K562 (cell line): ENCODE measurements at regions not wholly inside any gene's neighbourhood (a gene's known extent, or its start where the extent isn't known, plus 50 kb on each side); places are given as distances from the start of the nearest gene placed in this dataset.

Source experiments
- JUND ChIP-seq, 2 experiments: IDR thresholded peaks; 2 replicates in 1 of 2; 3 replicates in 1 of 2; pipeline ENCODE4 v1.6.1; 2011; ENCODE audit warnings: borderline replicate concordance in 2 of 2, low read depth in 2 of 2, low read length in 2 of 2, improper control_type of control experiment in 1 of 2, missing biosample characterization in 1 of 2, missing genetic modification characterization in 1 of 2, missing genetic modification reagents in 1 of 2
- LEF1 ChIP-seq: fragments of 450-650 bp; IDR thresholded peaks from 2 replicates; pipeline ENCODE4 v1.6.1; 2016; ENCODE audit warnings: mild to moderate bottlenecking
- POLR2AphosphoS5 ChIP-seq: IDR thresholded peaks from 2 replicates; pipeline ENCODE4 v1.6.1; 2011; ENCODE audit warnings: mild to moderate bottlenecking, low read depth, low read length, moderate library complexity; ENCODE audit not compliant: control insufficient read depth, insufficient read depth
- TRIM25 ChIP-seq: fragments of 450-650 bp; IDR thresholded peaks from 2 replicates; pipeline ENCODE4 v1.7.0; 2016; ENCODE audit warnings: borderline replicate concordance
- TSHZ1 ChIP-seq: fragments of 250-450 bp; sonication (Bioruptor Pico); IDR thresholded peaks from 2 replicates; pipeline ENCODE4 v1.4.0; 2020; ENCODE audit warnings: mild to moderate bottlenecking, moderate library complexity
- UBTF ChIP-seq, 2 experiments: IDR thresholded peaks; 2 replicates each; pipeline ENCODE4 v1.6.1; 2012; ENCODE audit warnings: improper control_type of control experiment in 2 of 2, low read depth in 2 of 2, low read length in 2 of 2, borderline replicate concordance in 1 of 2
- ZBTB1 ChIP-seq: sonication (generic); formaldehyde crosslinking; IDR thresholded peaks from 2 replicates; pipeline ENCODE4 v1.8.1; 2023; ENCODE audit warnings: missing genetic modification reagents, low read depth, mild to moderate bottlenecking, borderline replicate concordance
- ZBTB34 ChIP-seq: fragments of 250-450 bp; sonication (Bioruptor Pico); IDR thresholded peaks from 2 replicates; pipeline ENCODE4 v1.8.0; 2021; ENCODE audit warnings: mild to moderate bottlenecking, moderate library complexity
- ZNF449 ChIP-seq: fragments of 250-450 bp; sonication (Bioruptor Pico); IDR thresholded peaks from 2 replicates; pipeline ENCODE4 v1.8.0; 2022; ENCODE audit warnings: moderate library complexity, mild to moderate bottlenecking, inconsistent platforms
- ZNF76 ChIP-seq: fragments of 250-450 bp; sonication (Bioruptor Pico); IDR thresholded peaks from 2 replicates; pipeline ENCODE4 v1.4.0; 2020; ENCODE audit warnings: mild to moderate bottlenecking, moderate library complexity, borderline replicate concordance

GRCh38 chr7:86953219-86953618, 106.2 kb downstream of the ELAPOR2 start (continued):
- no peak for TF ChIP-seq TRIM25
- no peak for TF ChIP-seq TSHZ1 (CRISPR knock-in tag)
- no peak for TF ChIP-seq LEF1
- TF ChIP-seq ZNF449 (CRISPR knock-in tag), result no peak
- no peak for TF ChIP-seq JUND (IDR thresholded peaks at IDR 0.05; ENCODE audit: borderline replicate concordance, low read depth, low read length)
- TF ChIP-seq JUND (tag; IDR thresholded peaks at IDR 0.05; ENCODE audit: borderline replicate concordance, low read depth, low read length), result no peak
- TF ChIP-seq ZBTB34, result no peak
- TF ChIP-seq ZBTB1 (CRISPR knock-in tag), result no peak
- TF ChIP-seq ZNF76, result no peak
- TF ChIP-seq UBTF (IDR thresholded peaks at IDR 0.05; ENCODE audit: borderline replicate concordance in 1 of 2, low read depth in 2 of 2, low read length in 2 of 2), result no peak
- TF ChIP-seq POLR2AphosphoS5, result no peak
